Retinal pigment epithelial cell (primary cell): ENCODE measurements at regions not wholly inside any gene's neighbourhood (a gene's known extent, or its start where the extent isn't known, plus 50 kb on each side); places are given as distances from the start of the nearest gene placed in this dataset.

Experiments used
- DNase-seq: peaks from one replicate; pipeline ENCODE4 v3.0.0-alpha.2; 2010; ENCODE audit warnings: low read depth
- H3K4me3 ChIP-seq: 2 replicates; pipeline ENCODE4 v1.5.1; 2011; ENCODE audit warnings: mild to moderate bottlenecking, low read length, control low read depth, moderate library complexity
- TF ChIP-seq, protein P1 (sequence below): conservative IDR thresholded peaks from 2 replicates; pipeline ENCODE4 v1.5.1; 2011; ENCODE audit warnings: low read depth, low read length, control low read depth, inconsistent platforms

DNA sequence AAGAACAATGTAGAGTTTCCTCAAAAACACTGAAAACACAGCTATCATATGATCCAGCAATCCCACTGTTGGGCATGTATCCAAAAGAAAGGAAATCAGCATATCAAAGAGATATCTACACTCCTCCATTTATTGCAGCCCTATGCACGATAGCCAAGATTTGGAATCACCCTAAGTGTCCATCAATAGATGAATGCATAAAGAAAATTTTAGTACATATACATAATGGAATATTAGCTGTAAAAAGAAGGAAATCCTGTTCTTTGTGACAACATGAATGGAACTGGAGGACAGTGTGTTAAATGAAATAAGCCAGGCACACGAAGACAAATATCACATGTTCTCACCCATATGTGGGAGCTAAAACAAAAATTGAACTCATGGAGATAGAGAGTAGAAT is 114.5 kb upstream of the FN1 start:
- H3K4me3 ChIP-seq: no peak overlapping the region
- TF ChIP-seq, protein P1, sequence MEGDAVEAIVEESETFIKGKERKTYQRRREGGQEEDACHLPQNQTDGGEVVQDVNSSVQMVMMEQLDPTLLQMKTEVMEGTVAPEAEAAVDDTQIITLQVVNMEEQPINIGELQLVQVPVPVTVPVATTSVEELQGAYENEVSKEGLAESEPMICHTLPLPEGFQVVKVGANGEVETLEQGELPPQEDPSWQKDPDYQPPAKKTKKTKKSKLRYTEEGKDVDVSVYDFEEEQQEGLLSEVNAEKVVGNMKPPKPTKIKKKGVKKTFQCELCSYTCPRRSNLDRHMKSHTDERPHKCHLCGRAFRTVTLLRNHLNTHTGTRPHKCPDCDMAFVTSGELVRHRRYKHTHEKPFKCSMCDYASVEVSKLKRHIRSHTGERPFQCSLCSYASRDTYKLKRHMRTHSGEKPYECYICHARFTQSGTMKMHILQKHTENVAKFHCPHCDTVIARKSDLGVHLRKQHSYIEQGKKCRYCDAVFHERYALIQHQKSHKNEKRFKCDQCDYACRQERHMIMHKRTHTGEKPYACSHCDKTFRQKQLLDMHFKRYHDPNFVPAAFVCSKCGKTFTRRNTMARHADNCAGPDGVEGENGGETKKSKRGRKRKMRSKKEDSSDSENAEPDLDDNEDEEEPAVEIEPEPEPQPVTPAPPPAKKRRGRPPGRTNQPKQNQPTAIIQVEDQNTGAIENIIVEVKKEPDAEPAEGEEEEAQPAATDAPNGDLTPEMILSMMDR: no peak
- DNase-seq: no peak

DNA sequence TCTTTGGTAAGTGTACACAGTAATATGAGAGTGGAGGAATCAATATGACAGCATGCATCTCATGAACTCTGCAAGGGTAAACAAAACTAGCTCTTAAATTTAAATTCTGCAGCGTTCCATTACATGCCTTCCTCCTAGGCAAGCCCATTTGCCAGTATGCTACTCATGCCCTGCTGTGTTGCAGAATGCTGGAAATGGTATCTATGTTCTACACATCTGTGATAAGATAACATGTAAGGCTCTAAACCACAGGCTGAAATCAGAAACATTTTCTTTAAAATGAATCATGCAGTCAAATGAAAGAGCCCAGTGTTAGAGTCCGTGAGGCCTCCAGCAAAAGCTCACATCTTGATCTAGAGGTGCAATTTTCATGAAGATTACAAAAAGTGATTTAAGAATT is 112.8 kb upstream of the FN1 start:
- no peak overlapping the region for H3K4me3 ChIP-seq
- TF ChIP-seq, protein P1: no peak
- DNase-seq: no peak

DNA sequence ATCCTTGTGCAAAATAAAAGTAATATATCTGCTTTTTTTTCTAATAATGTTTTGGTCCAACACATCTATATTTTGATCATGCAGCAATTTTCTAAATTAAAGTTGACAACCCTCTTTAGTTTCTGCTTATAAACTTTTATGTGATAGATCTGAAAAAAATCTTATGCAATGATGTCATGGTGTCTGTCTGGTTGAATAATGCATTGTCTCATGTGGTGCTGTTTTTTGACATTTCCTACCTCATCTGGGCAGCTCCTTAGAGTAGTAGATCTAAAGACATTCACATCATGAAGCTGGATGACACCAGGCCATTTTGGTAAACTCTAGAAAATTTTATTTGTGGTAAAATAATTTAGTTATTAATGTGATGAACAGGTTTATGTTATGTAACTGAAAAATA is 106.8 kb upstream of the FN1 start:
- no peak overlapping the region for H3K4me3 ChIP-seq
- TF ChIP-seq, protein P1: no peak
- no peak for DNase-seq

DNA sequence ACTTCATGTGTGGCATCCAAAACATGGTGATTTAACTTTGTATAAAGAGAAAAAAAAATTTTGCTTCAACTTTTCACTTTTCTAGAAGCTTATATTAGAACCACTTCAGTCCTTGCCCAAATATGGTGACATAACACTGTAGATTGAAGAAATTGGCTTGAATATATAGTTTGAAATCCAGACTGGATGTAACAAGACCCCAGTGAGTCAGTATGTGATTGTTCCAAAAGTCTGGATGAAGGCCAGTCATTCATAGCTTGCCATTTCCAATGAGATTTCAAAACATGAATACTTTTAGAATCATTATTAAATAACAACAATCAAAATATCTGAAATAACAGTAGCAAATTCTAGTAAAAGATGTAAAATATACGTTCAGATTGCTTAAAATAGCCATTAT is 104.8 kb upstream of the FN1 start:
- no peak overlapping the region for H3K4me3 ChIP-seq
- DNase-seq: peak; percentile 85
- TF ChIP-seq, protein P1: no peak

DNA sequence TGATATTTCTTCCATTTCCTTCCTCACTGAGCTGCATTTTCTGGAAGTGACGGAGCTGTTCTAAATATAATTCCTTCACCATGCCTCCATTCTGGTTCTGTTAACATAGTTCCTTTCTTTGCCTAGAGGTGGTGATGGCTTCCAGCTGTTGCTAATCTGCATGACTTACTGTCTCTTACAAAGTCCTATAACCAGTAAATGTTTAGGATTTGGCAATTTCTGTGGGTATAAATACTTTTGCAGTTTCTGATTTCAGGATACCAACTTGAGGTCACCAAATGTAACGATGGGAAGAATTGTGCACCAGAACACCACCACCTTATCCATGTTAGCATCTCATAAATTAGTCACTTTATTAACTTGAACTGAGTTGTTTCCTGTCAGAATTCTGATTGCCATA is 101.7 kb upstream of the FN1 start:
- TF ChIP-seq, protein P1: no peak
- H3K4me3 ChIP-seq: no peak overlapping the region
- no peak for DNase-seq

DNA sequence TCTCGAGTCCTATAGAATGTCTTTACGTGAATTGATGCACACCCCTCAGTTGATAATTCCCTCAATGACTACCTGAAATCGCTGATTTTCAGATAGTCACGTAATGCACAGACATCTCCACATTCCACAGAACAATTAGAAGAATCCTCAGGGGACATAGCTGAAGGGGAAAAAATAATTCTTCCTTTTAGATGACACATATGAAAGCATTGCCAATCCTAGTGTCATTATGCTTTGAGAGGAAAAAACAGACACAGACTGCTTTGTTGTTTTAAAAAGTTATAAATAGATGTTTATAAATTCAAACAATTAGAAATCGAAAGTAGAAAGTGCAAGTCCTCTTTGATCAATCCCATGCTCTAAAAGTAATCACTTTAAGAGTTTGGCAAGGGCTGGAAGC is 100.6 kb upstream of the FN1 start:
- TF ChIP-seq, protein P1: no peak
- H3K4me3 ChIP-seq: no peak overlapping the region
- DNase-seq: no peak

DNA sequence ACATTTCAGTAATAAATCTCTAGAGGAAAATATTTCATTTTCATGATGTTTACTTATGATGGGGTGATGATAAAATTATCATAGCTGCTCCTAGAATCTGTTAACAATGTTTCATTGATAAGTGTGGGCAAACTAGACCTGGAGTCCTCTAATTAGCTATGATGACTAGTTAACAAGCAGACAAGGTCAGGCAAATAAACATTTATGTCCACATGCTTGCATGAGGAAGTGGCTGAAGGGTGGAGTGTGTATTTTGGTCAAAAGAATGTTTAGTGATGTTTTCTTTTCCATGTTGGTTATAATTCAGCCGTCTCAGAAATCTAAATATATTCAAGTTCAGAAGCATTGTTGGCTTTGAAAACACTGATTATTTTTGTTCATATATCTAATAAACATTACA is 99.9 kb upstream of the FN1 start:
- no peak overlapping the region for H3K4me3 ChIP-seq
- DNase-seq: no peak
- TF ChIP-seq, protein P1: no peak
